K562 (cell line): ENCODE measurements at regions not wholly inside any gene's neighbourhood (a gene's known extent, or its start where the extent isn't known, plus 50 kb on each side); places are given as distances from the start of the nearest gene placed in this dataset.

Experiments used
- ATAC-seq: fragments of 200-7000 bp; cut with Tn5 transposase; 3 replicates; pipeline ENCODE4 v1.9.1; 2020; ENCODE audit warnings: moderate library complexity
- BruUV-seq: library from RNA; stranded (reverse); fragments of 400-500 nt; replicated peaks from 2 replicates; lab custom pipeline; 2021; lab: Mats Ljungman, UMichigan
- CTCF ChIA-PET: fragments of 300-600 bp; formaldehyde crosslinking; extraction: SDS; loops from one replicate; lab custom pipeline; 2021; ENCODE audit warnings: low intra/inter-chr PET ratio; lab: Yijun Ruan, JAX
- POLR2A ChIA-PET: fragments of 300-600, 350-650 bp; sonication (Branson Sonifier 250); formaldehyde crosslinking; extraction: SDS; loops from one replicate; lab custom pipeline; 2021; ENCODE audit warnings: antibody characterized with exemption, inconsistent platforms; lab: Yijun Ruan, JAX
- DNase-seq, 4 experiments: peaks; one replicate each; pipeline versions ENCODE4 v3.0.0 to v3.0.0-alpha.2; 2011 to 2018; ENCODE audit warnings: low spot score in 3 of 4, mixed read lengths in 3 of 4; ENCODE audit errors: extremely low read depth in 1 of 4
- FAIRE-seq: peaks from 2 replicates; lab custom pipeline; 2011; peaks lifted over from hg19 to GRCh38; lab: Jason Lieb, UNC
- H2AFZ ChIP-seq: 2 replicates; pipeline ENCODE4 v1.6.0; 2011; ENCODE audit warnings: low read depth, low read length, control low read depth, inconsistent platforms
- H3K27ac ChIP-seq: fragments of 200-600 bp; 3 replicates; pipeline ENCODE4 v1.8.0; 2011; ENCODE audit warnings: low read depth, mild to moderate bottlenecking, control low read depth, inconsistent platforms, low read length, moderate library complexity, mixed read lengths; ENCODE audit errors: extremely low read depth
- H3K27me3 ChIP-seq, 2 experiments: fragments of 300-600 bp in 1 of 2; 2 replicates in 1 of 2; 3 replicates in 1 of 2; pipeline versions ENCODE4 v1.6.0 to v1.8.0; 2011; ENCODE audit warnings: inconsistent platforms in 2 of 2, low read length in 2 of 2, mild to moderate bottlenecking in 1 of 2, mixed read lengths in 1 of 2, moderate library complexity in 1 of 2; ENCODE audit not compliant: control insufficient read depth in 2 of 2, insufficient read depth in 2 of 2
- H3K36me3 ChIP-seq: fragments of 300-600 bp; 3 replicates; pipeline ENCODE4 v1.8.0; 2011; ENCODE audit warnings: mild to moderate bottlenecking, low read length, inconsistent platforms; ENCODE audit not compliant: control insufficient read depth, insufficient read depth
- H3K4me1 ChIP-seq, 2 experiments: fragments of 200-600 bp in 1 of 2; replicated peaks in 1 of 2; 2 replicates in 1 of 2; 3 replicates in 1 of 2; pipeline versions ENCODE4 v1.5.1 to v1.8.0; 2011; ENCODE audit warnings: inconsistent platforms in 2 of 2, low read length in 2 of 2, mild to moderate bottlenecking in 1 of 2, mixed read lengths in 1 of 2, moderate library complexity in 1 of 2; ENCODE audit not compliant: control insufficient read depth in 2 of 2, insufficient read depth in 2 of 2
- H3K4me2 ChIP-seq: 2 replicates; pipeline ENCODE4 v1.6.1; 2011; ENCODE audit warnings: low read length, control low read depth, inconsistent platforms, mixed read lengths; ENCODE audit not compliant: insufficient read depth
- H3K4me3 ChIP-seq: fragments of 200-600 bp; sonication (generic), shearing (Covaris generic); 2 replicates; pipeline ENCODE4 v1.5.1; 2016; ENCODE audit warnings: control low read depth, inconsistent platforms
- H3K79me2 ChIP-seq: fragments of 200-600 bp; 3 replicates; pipeline ENCODE4 v1.8.0; 2011; ENCODE audit warnings: low read length, inconsistent platforms; ENCODE audit not compliant: control insufficient read depth, insufficient read depth
- H3K9ac ChIP-seq, 2 experiments: 2 replicates each; pipeline versions ENCODE4 v1.6.0 to v1.6.1; 2011; ENCODE audit warnings: low read depth in 2 of 2, low read length in 2 of 2, control low read depth in 1 of 2, inconsistent platforms in 1 of 2, mild to moderate bottlenecking in 1 of 2, mixed read lengths in 1 of 2; ENCODE audit not compliant: insufficient read depth in 1 of 2
- H3K9me1 ChIP-seq: one replicate; pipeline ENCODE4 v1.6.0; 2011; ENCODE audit warnings: inconsistent platforms, mild to moderate bottlenecking, low read length, moderate library complexity; ENCODE audit not compliant: control insufficient read depth, insufficient read depth
- H3K9me3 ChIP-seq: replicated peaks from 2 replicates; pipeline ENCODE4 v1.5.1; 2011; ENCODE audit warnings: low read depth, low read length, inconsistent platforms; ENCODE audit not compliant: control insufficient read depth, insufficient read depth
- H4K20me1 ChIP-seq: replicated peaks from 2 replicates; pipeline ENCODE4 v1.6.1; 2011; ENCODE audit warnings: low read length, inconsistent platforms, mixed read lengths; ENCODE audit not compliant: control insufficient read depth, insufficient read depth
- BACH1 ChIP-seq: fragments of 200-800 bp; sonication (Bioruptor generic); IDR thresholded peaks from 2 replicates; pipeline ENCODE4 v1.6.1; 2016; ENCODE audit warnings: missing genetic modification characterization, missing compliant biosample characterization
- CREBBP ChIP-seq: IDR thresholded peaks from one replicate; pipeline ENCODE4 v1.6.1; 2012; ENCODE audit warnings: low read depth, mild to moderate bottlenecking, control low read depth, inconsistent platforms, low read length
- DIDO1 ChIP-seq: fragments of 450-650 bp; IDR thresholded peaks from 2 replicates; pipeline ENCODE4 v1.6.1; 2016; ENCODE audit warnings: low read depth, missing biosample characterization, missing genetic modification characterization
- FOXJ3 ChIP-seq: sonication (generic); formaldehyde crosslinking; IDR thresholded peaks from 2 replicates; pipeline ENCODE4 v1.4.0; 2020; ENCODE audit warnings: mild to moderate bottlenecking, missing genetic modification reagents
- KAT7 ChIP-seq: sonication (generic); formaldehyde crosslinking; IDR thresholded peaks from 2 replicates; pipeline ENCODE4 v1.8.0; 2022; ENCODE audit warnings: missing genetic modification reagents, mild to moderate bottlenecking, borderline replicate concordance
- LARP7 ChIP-seq: fragments of 450-650 bp; IDR thresholded peaks from 2 replicates; pipeline ENCODE4 v1.6.1; 2016
- RB1 ChIP-seq: fragments of 450-650 bp; IDR thresholded peaks from 2 replicates; pipeline ENCODE4 v1.6.1; 2017; ENCODE audit warnings: low read depth, mild to moderate bottlenecking
- STAT5B ChIP-seq: fragments of 250-450 bp; sonication (Bioruptor Pico); IDR thresholded peaks from 2 replicates; pipeline ENCODE4 v1.8.0; 2021; ENCODE audit warnings: mild to moderate bottlenecking, inconsistent platforms
- YBX1 ChIP-seq: fragments of 450-650 bp; IDR thresholded peaks from 2 replicates; pipeline ENCODE4 v1.7.1; 2016; ENCODE audit warnings: mild to moderate bottlenecking
- ZNF165 ChIP-seq: fragments of 250-450 bp; sonication (Bioruptor Pico); IDR thresholded peaks from 2 replicates; pipeline ENCODE4 v1.4.0; 2020; ENCODE audit warnings: borderline replicate concordance
- ZNF175 ChIP-seq: fragments of 200-800 bp; sonication (Bioruptor generic); IDR thresholded peaks from 2 replicates; pipeline ENCODE4 v1.6.1; 2016; ENCODE audit warnings: low read depth, mild to moderate bottlenecking, missing genetic modification characterization, missing compliant biosample characterization
- ZNF830 ChIP-seq: fragments of 250-450 bp; sonication (Bioruptor Pico); IDR thresholded peaks from 2 replicates; pipeline ENCODE4 v1.5.0; 2021; ENCODE audit warnings: mild to moderate bottlenecking
- WGBS: fragments of 100-300 bp; shearing (Covaris generic); methylation state at CpG from one replicate; pipeline ENCODE4 v1.1.6; 2016; ENCODE audit warnings: low coverage, mixed read lengths; ENCODE audit not compliant: insufficient coverage; ENCODE audit errors: missing lambda C conversion rate; 5-methylcytosine and 5-hydroxymethylcytosine counted together
- in situ Hi-C: fragments of 300-500 bp; cut with MboI; formaldehyde crosslinking; loops from 4 replicates; pipeline ENCODE4 v1.15.0; 2018; ENCODE audit warnings: inconsistent platforms, mixed read lengths
- intact Hi-C: fragments of 100-400 bp; cut with micrococcal nuclease; formaldehyde crosslinking; loops from 2 replicates; pipeline ENCODE4 v1.14.2; 2022
- TF ChIP-seq, protein P1 (sequence below): sonication (generic); formaldehyde crosslinking; IDR thresholded peaks from 2 replicates; pipeline ENCODE4 v1.8.0; 2022; ENCODE audit warnings: mild to moderate bottlenecking, missing genetic modification reagents
- TF ChIP-seq, protein P2 (sequence below): sonication (generic); formaldehyde crosslinking; IDR thresholded peaks from 2 replicates; pipeline ENCODE4 v1.8.0; 2023; ENCODE audit warnings: mild to moderate bottlenecking, missing genetic modification reagents

DNA sequence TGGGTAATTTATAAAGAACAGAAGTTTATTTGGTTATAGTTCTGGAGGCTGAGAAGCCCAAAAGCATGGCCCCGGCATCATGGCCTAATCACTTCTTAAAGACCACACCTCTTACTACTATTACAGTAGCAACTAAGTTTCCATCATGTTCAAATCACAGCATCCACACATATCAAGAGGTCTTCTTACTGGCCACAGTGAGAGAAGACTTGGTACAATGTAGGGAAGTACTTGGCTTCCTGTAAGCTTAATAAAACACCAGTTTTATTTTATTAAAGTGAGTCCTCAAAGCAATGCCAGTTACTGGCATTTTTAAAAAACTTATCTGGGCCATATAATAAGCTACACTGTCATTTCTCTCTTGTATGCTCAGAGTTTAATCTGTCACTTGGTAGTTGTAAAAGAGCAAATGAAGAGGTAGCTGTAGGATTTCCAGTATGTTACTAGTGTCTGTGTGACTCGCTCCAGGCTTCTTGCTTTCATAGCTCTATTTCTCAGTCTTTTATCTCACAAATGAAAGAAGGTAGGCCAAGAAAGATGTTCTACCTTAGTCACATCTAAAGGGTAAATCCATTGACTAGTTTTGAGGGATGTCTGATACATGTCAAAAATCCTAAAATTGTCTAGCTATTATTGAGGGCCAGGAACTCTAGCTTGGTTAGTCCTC, 159.2 kb upstream of the CPEB2 start:
- intact Hi-C loops: no loop called here
- ATAC-seq: no peak
- no peak overlapping the region for H3K9ac ChIP-seq

More for the DNA sequence above, 159.2 kb upstream of the CPEB2 start:
- ChIA-PET POLR2A (no interaction called here), CTCF (no interaction called here)
- Histone ChIP-seq H3K4me2 (no peak overlapping the region), H3K9me1 (no peaks in the 10 kb centered on the region), H3K9me3 (no peaks in the 10 kb centered on the region), H3K27me3 (no peaks in the 10 kb centered on the region), H3K36me3 (no peaks in the 10 kb centered on the region), H3K79me2 (no peaks in the 10 kb centered on the region), H2AFZ (no peak overlapping the region), H3K4me3 (no peak overlapping the region), H4K20me1 (no peaks in the 10 kb centered on the region), H3K27ac (no peak overlapping the region), H3K4me1 (no peaks in the 10 kb centered on the region; a peak in 1 of 5 replicates)
- no peak for FAIRE-seq
- no TSS peak for BruUV-seq
- DNase-seq: no peak
- in situ Hi-C loops: no loop called here
- TF ChIP-seq ZNF830 (CRISPR knock-in tag) (no peak), DIDO1 (tag) (no peak), ZNF175 (CRISPR knock-in tag) (no peak), YBX1 (no peak), ZNF165 (CRISPR knock-in tag) (no peak), STAT5B (CRISPR knock-in tag) (no peak), LARP7 (no peak), FOXJ3 (no peak), CREBBP (no peak), BACH1 (no peak), KAT7 (CRISPR knock-in tag) (no peak), RB1 (no peak)
- TF ChIP-seq, protein P1, sequence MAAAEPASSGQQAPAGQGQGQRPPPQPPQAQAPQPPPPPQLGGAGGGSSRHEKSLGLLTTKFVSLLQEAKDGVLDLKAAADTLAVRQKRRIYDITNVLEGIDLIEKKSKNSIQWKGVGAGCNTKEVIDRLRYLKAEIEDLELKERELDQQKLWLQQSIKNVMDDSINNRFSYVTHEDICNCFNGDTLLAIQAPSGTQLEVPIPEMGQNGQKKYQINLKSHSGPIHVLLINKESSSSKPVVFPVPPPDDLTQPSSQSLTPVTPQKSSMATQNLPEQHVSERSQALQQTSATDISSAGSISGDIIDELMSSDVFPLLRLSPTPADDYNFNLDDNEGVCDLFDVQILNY: no peak
- TF ChIP-seq, protein P2, sequence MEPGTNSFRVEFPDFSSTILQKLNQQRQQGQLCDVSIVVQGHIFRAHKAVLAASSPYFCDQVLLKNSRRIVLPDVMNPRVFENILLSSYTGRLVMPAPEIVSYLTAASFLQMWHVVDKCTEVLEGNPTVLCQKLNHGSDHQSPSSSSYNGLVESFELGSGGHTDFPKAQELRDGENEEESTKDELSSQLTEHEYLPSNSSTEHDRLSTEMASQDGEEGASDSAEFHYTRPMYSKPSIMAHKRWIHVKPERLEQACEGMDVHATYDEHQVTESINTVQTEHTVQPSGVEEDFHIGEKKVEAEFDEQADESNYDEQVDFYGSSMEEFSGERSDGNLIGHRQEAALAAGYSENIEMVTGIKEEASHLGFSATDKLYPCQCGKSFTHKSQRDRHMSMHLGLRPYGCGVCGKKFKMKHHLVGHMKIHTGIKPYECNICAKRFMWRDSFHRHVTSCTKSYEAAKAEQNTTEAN (CRISPR knock-in tag): no peak
- WGBS: 23% methylated on average over 2 of the region's 2 CpGs
